8988T (cell line): ENCODE measurements at regions not wholly inside any gene's neighbourhood (a gene's known extent, or its start where the extent isn't known, plus 50 kb on each side); places are given as distances from the start of the nearest gene placed in this dataset.

Source experiments
- DNase-seq: peaks from one replicate; pipeline ENCODE4 v3.0.0; 2011

DNA sequence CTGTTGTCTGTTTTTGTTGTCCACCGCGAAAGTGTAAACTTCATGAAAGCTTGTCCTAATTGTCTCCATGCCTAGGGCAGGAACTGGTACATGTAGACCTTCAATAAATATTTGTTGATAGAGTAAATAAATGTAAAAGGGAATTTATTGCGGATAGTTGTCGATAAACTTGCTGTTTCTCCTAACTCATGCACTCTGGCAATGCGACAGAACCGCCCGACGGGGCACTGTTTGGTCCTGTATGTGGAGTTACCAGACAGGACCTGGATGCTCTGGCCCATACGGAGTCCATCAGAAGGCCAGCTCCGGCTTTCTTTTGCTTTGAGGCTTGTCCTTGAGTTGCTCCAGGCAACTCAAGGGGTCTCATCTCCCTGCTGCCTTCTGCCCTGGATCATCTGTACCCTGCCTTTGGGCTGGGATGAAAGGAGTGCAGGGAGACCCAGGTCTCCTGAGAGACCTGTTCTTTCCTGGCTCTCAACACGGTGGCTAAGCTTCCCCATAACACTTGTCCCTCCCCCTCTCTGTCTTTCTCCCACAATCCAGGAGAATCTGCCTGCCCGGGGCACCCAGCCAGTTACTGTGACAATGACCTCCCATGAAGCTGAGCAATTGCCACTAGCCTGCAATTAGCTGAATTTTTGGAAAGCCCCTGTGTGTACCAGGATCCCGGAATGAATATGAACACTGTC, 149.5 kb upstream of the PTCH1 start:
- no peak for DNase-seq

DNA sequence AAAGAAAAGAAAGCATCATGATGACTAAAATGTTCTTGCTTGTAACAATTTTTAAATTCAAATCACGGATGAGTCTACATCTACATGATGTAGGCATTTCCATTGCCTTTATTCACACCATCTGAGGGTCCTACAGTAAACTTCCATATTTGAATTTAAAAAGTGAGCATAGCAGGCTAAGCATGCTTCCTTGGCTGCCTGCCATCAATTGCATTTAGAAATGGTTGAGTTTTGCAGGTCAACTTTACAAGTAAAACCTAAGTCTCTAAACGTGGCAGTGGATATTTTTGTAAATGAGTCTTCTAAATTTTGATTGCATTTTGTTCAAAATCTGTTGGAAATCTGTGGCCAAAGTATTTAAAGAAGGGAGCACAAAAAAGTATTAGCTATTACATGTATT, 136.5 kb upstream of the PTCH1 start:
- DNase-seq: no peak

GRCh38 chr9:95650720-95651119, 133.9 kb upstream of the PTCH1 start:
- DNase-seq: no peak

- DNase-seq: no peak
These were observed 133.0 kb upstream of the PTCH1 start for GRCh38 chr9:95649801-95650213.

DNA sequence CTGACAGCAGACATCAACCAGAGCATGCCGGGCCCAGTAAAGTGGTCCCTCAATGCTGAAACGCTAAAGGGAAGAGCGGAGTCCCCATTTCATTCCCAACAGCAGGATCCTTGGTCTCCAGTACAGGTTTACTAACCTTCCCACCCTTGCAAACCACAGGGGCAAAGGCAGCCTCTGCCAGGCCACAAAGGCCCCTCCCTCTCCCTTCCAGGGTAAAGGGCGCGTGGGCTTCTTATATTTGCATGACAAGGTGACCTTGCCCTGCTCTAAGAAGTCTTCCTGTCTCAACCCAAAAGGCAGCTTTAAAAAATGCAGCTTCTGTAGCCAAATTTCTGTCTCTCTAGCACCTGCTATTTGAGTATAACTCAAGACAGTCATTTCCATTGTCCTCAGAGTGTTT, 131.5 kb upstream of the PTCH1 start:
- no peak for DNase-seq

DNA sequence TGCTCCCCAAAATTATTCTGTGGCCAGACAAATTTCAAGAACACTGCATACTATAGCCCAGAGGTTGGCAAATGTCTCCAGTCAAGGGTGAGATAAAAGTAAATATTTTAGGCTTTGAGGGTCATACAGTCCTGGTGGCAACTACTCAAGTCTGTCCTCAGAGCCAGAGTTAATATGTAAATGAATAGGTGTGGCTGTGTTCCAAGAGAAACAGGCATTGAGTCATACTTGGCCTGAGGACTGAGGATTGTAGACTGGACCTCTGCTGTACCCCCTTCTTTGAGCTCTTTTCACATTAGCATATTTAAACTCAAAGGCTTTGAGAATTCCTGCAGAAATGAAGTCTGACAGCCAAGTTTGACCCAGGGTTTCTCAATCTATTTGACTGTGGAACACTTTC, 129.2 kb upstream of the PTCH1 start:
- DNase-seq: no peak

- no peak for DNase-seq
These were observed 128.8 kb upstream of the PTCH1 start for GRCh38 chr9:95645579-95645978.

GRCh38 chr9:95644377-95644776, 127.6 kb upstream of the PTCH1 start:
- no peak for DNase-seq

DNA sequence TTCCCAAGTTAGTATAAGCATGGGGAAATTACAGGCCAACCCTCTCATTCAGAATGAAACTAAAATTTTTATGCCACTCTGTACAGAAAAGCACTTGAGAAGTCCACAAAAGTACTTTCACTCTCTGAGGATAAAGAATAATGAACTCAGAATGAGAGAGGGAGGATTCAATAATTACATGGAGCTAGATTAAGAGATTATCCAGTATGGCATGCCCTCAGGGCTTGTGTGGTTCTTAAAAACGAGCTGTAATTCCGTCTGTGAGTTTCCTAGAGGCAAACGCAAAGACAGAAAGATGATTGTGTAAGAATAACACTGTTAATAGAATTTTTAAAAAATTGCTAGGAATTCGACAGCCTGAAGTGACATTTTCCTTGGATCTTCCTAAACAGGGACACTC, 126.8 kb upstream of the PTCH1 start:
- no peak for DNase-seq

DNA sequence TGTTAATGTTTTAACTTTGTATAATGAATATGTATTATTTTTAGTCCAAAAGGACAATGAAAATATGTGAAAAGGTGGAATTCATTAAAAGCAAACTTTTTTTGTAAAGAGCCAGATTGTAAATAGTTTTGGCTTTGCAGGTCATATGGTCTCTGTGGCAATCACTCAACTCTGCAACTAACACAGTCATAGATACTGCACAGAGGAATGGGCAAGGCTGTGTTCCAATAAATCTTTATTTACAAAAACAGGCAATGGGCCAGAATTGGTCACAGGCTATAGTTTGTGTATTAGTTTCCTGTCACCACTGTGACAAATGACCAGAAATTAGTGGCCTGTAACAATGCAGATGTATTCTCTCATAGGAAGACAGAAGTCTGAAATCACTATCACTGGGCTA, 125.4 kb upstream of the PTCH1 start:
- no peak for DNase-seq

- DNase-seq: no peak
These were observed 124.8 kb upstream of the PTCH1 start for GRCh38 chr9:95641586-95641985.

DNA sequence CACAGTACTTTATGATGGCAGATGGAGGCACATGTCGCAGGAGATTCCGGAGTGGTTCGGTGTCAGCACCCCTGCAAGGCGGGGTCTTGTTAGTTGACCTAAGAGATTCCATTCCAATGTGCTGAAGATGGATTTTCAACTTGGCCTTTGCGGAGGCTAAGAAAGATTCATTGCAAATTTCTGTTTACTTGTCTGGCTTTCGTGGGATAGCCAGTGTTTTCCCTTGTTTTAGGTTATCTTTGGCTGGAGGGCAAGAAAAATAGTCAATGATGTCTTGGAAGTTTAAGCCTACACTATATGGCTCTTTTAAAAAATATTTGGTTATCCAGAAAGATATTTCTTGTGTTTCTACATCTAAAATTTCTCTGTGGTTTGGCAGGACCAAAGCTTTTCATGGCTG, 123.6 kb upstream of the PTCH1 start:
- DNase-seq: no peak

- no peak for DNase-seq
These were observed 119.4 kb upstream of the PTCH1 start for GRCh38 chr9:95635986-95636671.

GRCh38 chr9:95634536-95634935, 117.8 kb upstream of the PTCH1 start:
- DNase-seq: no peak

DNA sequence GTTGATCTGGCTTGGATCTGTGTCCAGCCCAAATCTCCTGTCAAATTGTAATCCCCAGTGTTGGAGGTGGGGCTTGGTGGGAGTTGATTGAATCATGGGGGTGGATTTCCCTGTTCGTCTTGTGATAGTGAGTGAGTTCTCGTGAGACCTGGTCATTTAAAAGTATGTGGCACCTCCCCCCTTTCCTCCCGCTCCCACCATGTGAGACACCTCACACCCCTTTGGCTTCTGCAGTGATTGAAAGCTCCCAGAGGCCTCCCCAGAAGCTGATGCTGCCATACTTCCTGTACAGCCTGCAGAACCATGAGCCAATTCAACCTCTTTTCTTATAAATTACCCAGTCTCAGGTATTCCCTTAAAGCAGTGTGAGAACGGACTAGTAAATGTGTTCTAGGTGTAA, 117.3 kb upstream of the PTCH1 start:
- no peak for DNase-seq

DNA sequence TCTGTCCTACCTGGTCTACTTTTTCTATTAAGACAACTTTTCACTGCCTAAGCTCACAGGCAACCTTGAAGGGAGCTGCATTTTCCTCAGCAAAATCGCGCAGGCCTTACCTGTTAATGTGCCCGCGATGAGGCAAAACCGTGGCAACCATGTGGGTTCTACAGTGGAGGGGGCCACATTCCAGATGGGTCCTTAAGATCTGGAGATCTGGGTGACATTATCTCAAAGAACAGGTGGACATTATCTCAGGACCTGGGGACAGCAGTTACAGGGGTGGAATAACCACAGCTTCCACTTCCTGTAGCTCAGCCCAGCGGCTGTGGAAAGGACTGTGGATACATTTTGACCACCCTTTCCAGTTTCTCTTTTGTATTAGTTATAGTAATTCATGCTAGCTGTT, 112.8 kb upstream of the PTCH1 start:
- no peak for DNase-seq

DNA sequence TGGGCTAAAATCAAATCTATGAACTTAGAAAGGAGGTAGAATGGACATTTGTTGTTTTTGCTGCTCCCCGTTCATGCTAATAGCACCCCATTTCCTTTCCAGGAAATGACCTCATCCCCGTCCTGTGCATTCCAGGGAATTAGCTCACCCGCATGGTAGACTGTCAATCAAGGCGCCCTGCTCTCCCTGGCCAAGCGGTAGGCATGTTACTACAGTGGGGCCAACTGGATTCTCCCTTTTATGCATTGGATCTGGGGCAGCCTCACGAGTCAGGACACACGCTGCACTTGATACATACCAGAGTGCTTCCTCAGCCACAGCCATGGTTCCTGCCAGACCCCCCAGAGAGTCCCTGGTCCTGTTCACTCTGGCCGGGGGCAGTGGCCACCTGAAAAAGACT, 111.0 kb upstream of the PTCH1 start:
- no peak for DNase-seq

GRCh38 chr9:95626885-95627558, 110.3 kb upstream of the PTCH1 start:
- DNase-seq: no peak

GRCh38 chr9:95626341-95626740, 109.6 kb upstream of the PTCH1 start:
- no peak for DNase-seq

- DNase-seq: no peak
These were observed 106.9 kb upstream of the PTCH1 start for GRCh38 chr9:95623640-95624039.

DNA sequence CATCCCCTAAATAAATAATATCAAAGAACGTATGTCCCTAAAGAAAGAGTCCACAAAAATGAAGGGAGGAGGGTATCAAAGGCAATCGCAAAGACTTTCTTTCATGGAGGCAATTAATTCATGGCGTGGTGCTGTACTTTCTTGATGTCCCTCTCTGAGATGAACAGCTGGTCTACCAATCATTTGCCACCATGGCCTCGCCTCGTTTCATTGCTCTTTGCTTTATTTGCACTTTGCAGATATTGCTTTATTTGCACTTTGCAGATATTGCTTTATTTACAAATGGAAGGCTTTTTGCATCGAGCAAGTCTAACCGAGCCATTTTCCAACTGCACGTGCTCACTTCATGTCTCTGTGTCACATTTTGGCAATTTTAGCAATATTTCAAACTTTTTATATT, 104.0 kb upstream of the PTCH1 start:
- no peak for DNase-seq

DNA sequence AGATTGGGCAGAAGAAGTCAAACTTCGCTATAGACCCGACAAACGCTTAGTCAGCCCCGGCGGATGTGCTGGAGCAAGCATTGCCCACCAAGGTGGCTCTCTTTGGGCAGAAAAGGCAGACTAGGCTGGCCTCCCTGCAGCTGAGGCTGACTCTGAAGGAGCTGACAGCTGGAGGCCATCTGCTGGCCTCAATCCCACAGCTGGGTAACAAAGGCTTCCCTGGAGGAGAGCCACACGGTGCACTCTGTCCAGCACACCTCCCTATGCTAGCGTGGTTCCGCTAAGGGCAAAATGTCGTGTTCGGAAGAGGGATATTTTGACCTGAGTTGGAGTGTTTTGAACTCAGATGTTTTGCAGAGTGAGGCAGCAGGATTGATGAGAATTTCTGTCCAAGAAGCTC, 103.5 kb upstream of the PTCH1 start:
- DNase-seq: no peak

- no peak for DNase-seq
These were observed 98.5 kb upstream of the PTCH1 start for GRCh38 chr9:95615246-95615645.

DNA sequence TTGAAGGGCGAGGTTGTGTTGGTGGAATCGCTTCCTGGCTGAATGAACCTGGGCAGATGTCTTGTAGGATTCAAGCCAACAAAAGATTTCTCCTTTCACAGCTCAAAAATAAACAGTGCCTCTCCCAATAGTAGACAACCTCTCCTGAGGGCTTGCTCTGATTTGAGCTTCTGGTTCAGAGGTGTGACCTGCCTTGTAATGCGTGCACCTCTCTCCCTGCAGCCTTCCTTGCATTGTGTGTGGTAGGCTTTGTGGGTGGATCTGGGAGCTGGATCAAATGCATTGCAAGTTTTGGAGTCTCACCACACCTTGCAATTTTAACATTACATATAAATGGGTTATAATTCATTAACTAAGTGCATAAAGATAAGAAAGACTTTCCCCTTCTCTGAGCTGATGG, 96.9 kb upstream of the PTCH1 start:
- no peak for DNase-seq

GRCh38 chr9:95611354-95611753, 94.6 kb upstream of the PTCH1 start:
- DNase-seq: no peak
